HG03280 (cell line): ENCODE measurements at regions not wholly inside any gene's neighbourhood (a gene's known extent, or its start where the extent isn't known, plus 50 kb on each side); places are given as distances from the start of the nearest gene placed in this dataset.

Experiments used
- ATAC-seq: cut with Tn5 transposase; IDR thresholded peaks from one replicate; pipeline ENCODE4 v1.9.1; 2021; ENCODE audit warnings: mild to moderate bottlenecking, moderate library complexity; ENCODE audit not compliant: unreplicated experiment

- no peak for ATAC-seq
These were observed 517.9 kb upstream of the RAG2 start for GRCh38 chr11:37115963-37116362.

- ATAC-seq = no peak
These were observed 512.3 kb upstream of the RAG2 start for GRCh38 chr11:37110385-37110784.

- ATAC-seq = no peak
These were observed 511.2 kb upstream of the RAG2 start for GRCh38 chr11:37109286-37109585.

- no peak for ATAC-seq
These were observed 510.6 kb upstream of the RAG2 start for GRCh38 chr11:37108436-37109285.

- no peak for ATAC-seq
These were observed 509.8 kb upstream of the RAG2 start for GRCh38 chr11:37107831-37108230.

- no peak for ATAC-seq
These were observed 509.4 kb upstream of the RAG2 start for GRCh38 chr11:37107415-37107814.

GRCh38 chr11:37105427-37105826 is 507.4 kb upstream of the RAG2 start:
- no peak for ATAC-seq

GRCh38 chr11:37104380-37104779 is 506.3 kb upstream of the RAG2 start:
- no peak for ATAC-seq

GRCh38 chr11:37100008-37100407 is 502.0 kb upstream of the RAG2 start:
- ATAC-seq = no peak

GRCh38 chr11:37092487-37092886 is 494.5 kb upstream of the RAG2 start:
- ATAC-seq = no peak

GRCh38 chr11:37089439-37089838 is 491.4 kb upstream of the RAG2 start:
- no peak for ATAC-seq

- no peak for ATAC-seq
These were observed 490.5 kb upstream of the RAG2 start for GRCh38 chr11:37088573-37088910.

GRCh38 chr11:37087650-37088572 is 489.9 kb upstream of the RAG2 start:
- ATAC-seq = no peak

- no peak for ATAC-seq
These were observed 480.5 kb upstream of the RAG2 start for GRCh38 chr11:37078521-37078920.

GRCh38 chr11:37076866-37077265 is 478.8 kb upstream of the RAG2 start:
- ATAC-seq = no peak

GRCh38 chr11:37072538-37073055 is 474.6 kb upstream of the RAG2 start:
- ATAC-seq = no peak

GRCh38 chr11:37050311-37050710 is 452.3 kb upstream of the RAG2 start:
- no peak for ATAC-seq

- ATAC-seq = no peak
These were observed 442.9 kb upstream of the RAG2 start for GRCh38 chr11:37040921-37041320.

- ATAC-seq = no peak
These were observed 440.9 kb upstream of the RAG2 start for GRCh38 chr11:37038911-37039310.

GRCh38 chr11:37026741-37027140 is 428.7 kb upstream of the RAG2 start:
- ATAC-seq = no peak

- no peak for ATAC-seq
These were observed 428.3 kb upstream of the RAG2 start for GRCh38 chr11:37026326-37026725.

GRCh38 chr11:37006563-37006962 is 408.5 kb upstream of the RAG2 start:
- ATAC-seq = no peak
